Left forelimb (tissue), 1 donor: ENCODE measurements at regions not wholly inside any gene's neighbourhood (a gene's known extent, or its start where the extent isn't known, plus 50 kb on each side); places are given as distances from the start of the nearest gene placed in this dataset.
"Not testable (repeated sequence)": the region's sequence is repeated elsewhere in the genome, so short reads cannot be mapped to it uniquely, and the experiment has no call there.

Experiments
- DNase-seq: peaks from one replicate; pipeline ENCODE4 v3.0.0-alpha.2; 2018; ENCODE audit warnings: low spot score

DNA sequence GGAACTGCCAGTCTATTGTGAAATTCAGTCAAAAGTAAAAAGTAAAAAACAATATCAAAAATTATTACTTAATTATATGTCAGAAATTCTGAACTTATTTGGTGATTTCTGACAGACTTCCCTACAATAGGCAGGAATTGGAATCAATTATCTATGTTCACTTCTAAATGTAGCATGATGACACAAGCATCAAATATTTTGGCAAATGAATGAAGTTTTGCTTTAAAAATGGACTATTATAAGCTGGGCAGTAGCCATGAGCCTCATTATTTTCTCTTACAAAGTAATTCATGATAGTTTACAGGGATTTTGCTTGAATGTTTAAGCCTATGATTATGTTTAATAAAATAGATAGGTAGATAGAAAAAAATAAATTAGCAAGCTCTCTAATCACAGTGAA lies 582.6 kb downstream of the SLITRK6 start:
- DNase-seq = no peak

DNA sequence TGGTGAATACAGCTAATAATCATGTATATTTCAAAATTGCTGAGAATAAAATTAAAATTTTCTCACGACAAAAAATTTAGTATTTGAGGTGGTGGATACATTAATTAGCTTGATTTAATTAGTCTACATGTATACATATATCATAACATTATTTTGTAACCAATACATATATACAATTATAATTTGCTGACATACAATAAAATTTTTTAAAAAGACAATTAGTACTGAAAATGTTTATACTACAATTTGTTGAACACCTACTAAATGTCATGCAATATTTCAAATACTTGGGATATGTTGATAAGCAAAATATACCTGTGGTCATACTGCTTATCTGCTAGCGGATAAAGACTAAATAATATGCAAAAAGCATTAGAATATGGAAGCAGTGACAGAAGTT lies 586.5 kb downstream of the SLITRK6 start:
- DNase-seq = no peak

- DNase-seq = no peak
These were observed 594.4 kb downstream of the SLITRK6 start for GRCh38 chr13:85204668-85205344.

GRCh38 chr13:85197431-85197830 lies 601.8 kb downstream of the SLITRK6 start:
- no peak for DNase-seq

- no peak for DNase-seq
These were observed 604.7 kb downstream of the SLITRK6 start for GRCh38 chr13:85194482-85194881.

DNA sequence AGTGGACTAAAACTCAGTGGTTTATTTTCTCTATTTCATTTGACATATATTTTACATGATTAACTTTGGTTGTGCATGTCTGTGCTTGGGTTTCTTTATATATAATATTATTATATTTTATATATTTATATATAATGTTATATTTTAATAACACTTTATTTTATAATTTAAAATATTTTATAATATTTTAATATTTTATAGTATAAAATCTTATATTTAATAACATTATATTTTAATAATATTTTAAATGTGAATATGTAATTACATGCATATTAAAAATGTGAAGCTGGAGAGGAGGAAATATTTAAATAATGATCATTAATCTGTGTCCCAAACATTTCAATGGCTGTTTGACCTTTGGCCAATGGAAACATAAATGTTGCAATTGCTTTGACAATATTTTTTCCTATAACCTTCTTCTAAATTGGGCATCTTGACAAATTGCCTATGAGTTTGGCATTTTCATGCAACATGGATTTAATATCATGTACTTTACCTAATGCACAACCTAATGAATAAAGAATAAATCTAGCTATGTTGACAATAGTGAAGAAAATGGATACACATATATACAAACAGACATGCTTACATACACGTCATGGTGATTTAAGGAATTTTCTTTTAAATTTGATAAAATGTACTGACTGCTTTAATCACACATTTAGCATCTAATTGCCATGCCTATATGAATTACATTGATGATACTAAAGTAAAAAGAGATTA lies 607.1 kb downstream of the SLITRK6 start:
- DNase-seq = no peak

GRCh38 chr13:85186356-85187045 lies 612.7 kb downstream of the SLITRK6 start:
- DNase-seq = no peak

DNA sequence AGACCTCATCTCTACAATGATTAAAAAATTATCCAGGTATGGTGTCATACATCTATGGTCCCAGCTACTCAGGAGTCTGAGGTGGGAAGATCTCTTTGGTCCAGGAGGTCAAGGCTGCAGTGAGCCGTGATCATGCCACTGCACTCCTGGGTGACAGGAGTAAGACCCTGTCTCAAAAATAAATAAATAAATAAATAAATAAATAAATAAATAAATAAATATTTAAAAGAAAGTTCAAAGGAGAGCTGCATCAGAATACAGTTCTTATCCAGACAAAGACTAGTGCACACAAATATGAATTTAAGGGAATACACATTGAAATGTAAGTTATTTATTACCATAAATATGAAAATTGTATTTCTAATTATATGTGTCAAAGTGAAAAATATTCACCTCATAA lies 624.9 kb downstream of the SLITRK6 start:
- no peak for DNase-seq

DNA sequence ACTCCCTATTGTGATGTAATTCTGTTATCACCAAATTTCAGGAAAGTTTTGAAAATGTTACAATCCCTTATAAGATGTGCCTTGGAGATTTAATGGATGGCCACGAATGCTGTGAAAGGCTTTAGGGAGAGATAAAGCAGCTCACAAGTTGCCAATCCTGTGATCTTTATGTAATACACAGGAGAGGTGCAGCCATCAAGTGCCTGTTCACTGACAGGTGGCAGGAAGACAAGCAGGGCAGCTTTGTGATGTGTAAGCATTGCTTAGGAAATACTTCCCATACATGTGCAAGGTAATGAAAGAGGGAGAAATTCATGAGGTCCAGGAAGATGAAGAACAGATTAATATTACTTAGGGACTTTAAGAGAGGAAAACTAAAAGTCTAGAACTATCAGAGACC lies 628.8 kb downstream of the SLITRK6 start:
- no peak for DNase-seq

GRCh38 chr13:85166891-85167290 lies 632.3 kb downstream of the SLITRK6 start:
- DNase-seq = no peak

GRCh38 chr13:85163063-85163462 lies 636.2 kb downstream of the SLITRK6 start:
- no peak for DNase-seq

DNA sequence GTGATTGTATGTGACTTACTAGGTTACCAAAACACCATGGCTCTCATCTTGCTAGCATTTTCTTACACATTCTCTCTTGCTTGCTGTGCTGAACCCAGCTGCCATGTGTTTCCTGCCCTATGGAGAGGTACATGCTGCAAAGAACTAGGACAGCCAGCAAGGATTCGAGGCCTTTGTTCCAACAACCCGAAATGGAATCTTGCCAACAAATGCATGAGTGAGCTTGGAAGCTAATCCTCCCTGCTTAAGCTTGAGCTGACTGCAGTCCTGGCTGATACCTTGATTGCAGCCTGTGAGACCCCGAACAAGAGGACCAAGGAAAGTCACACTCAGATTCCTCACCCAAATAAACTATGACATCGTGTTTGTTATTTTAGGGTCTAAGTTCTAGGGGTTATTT lies 651.2 kb downstream of the SLITRK6 start:
- no peak for DNase-seq

DNA sequence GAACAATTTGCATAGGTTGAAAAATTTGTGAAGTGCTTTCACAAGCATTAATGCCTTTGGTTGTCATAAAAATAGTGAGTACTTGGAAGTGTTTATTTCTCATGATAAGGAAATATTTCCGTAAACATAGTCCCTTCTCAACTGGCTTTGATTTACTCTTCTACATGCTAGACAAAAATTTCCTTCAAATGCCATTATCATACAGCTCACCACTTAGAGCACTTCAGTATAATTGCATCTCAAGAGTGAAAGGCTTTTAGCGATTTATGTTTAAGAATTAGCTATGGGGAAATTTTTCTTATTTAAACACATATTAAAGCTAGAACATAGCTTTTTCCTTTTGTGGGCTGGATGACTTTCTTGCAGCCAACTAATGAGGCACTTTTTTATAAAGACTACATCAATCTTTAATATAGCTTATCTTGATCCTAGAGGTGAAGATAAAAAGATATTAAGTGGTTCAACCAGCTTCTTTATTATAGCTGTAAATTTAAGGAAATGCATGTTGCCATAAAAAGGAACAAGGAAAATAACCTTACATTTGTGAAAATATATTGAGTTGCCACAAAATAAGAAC lies 656.8 kb downstream of the SLITRK6 start:
- no peak for DNase-seq

DNA sequence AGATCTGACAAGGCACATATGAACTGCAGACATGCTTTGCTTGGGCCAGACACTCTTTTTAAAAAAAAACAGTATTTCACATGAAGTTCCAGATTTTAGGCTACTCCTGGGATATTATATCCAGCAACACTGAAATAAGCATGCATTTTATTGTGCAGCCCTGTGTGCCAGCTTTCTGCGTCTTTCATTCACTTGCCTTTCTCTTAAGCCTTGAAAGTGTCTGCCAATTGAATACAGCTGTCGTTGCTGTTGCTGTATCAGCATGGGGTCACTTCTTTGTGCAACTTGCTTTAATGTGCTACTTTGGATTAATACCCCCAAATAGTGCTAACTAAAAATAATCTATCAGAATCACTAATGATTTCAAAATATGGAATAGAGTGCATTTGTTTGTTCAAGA lies 657.8 kb downstream of the SLITRK6 start:
- no peak for DNase-seq

GRCh38 chr13:85140192-85140591 lies 659.0 kb downstream of the SLITRK6 start:
- DNase-seq = no peak

DNA sequence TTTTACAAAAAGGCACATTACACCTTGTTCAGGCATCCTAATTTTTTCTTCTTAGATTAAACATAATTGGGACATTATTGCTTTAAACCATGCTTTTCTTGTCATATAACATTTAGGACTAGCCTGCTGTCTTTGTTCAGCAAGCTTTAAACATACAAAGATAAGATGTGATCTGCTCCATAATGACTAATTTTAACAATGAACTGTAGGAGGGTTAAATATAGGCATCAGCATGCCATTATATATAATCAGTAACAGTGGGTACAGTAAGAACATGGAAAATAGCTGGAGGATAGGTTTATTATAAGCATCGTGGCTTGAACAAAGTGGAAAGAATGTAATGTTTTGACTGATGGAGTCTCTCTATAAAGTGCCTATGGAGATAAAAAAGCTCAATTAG lies 661.7 kb downstream of the SLITRK6 start:
- DNase-seq = no peak

DNA sequence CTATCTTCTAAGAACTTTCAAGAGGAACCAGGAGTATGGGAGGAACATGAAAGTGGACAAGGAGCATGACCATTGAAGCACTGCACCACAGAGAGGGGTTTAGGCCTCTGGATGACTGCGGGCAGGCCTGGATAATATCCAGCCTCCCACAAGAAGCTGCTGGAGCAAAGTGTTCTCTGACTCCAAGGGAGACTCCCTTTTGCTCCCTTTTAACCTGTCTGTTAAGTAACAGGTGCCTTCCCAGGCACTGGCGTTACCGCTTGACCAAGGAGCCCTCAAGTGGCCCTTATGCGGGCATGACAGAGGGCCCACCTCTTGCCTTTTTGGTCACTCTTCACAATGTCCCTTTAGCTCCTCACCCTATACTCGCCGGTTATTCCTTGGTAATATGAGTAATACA lies 666.2 kb downstream of the SLITRK6 start:
- DNase-seq = no peak

GRCh38 chr13:85123501-85123900 lies 675.7 kb downstream of the SLITRK6 start:
- not testable (repeated sequence) for DNase-seq

DNA sequence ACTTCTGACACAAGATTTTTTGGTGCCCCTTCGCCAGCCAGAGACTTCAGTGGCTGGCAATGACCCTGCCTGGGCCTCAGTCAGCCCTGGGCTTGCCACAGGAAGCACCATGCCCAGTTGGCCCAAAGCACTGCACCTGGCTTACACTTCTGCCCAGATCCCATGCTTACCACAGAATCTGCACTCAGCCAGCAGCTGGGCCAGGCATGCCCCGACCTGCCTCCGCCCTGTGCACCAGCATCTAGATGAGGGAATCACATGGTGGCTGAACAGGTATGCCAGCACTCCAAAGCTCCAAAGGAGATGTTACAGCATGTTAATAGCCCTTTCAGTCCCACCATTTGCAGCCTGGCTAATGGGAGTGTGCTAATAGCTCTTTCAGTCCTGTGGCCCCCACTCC lies 690.9 kb downstream of the SLITRK6 start:
- DNase-seq = no peak

DNA sequence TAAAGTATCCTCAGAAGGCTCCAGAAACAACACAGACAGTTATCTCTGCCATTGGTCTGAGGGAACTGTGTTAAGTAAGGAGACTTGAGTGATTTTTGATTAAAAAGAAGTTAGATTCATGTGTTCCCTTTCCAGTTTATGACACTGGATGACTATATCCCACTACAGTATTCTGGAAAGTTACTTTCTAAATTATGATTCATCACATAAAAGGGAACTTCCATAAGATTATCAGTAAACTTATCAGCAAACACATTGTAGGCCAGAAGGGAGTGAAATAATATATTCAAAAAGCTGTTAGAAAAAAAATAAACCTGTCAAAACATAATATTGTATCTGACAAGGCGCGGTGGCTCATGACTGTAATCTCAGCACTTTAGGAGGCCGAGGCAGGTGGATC lies 700.0 kb downstream of the SLITRK6 start:
- no peak for DNase-seq

- no peak for DNase-seq
These were observed 703.6 kb downstream of the SLITRK6 start for GRCh38 chr13:85095418-85096272.

DNA sequence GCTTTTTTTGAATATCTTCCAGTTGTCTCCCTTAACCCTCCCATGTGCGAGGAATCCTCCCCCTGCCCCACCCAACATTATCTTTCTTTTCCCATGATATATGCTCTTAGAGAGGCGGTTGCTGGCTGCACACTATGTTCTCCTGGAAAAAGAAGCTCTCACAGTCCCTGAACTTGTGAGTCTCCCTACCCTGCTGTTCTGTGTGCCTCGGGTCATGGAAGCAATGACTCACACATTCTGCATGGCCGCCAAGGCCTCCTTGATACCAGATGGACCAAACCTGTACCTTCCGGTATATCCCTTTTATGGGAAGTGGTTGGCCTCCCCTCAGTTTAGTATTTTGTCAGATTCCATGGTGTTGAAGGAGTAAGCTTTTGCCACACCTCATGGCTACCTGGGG lies 705.4 kb downstream of the SLITRK6 start:
- no peak for DNase-seq
